GM13977 (cell line): ENCODE measurements at regions not wholly inside any gene's neighbourhood (a gene's known extent, or its start where the extent isn't known, plus 50 kb on each side); places are given as distances from the start of the nearest gene placed in this dataset.

Experiments
- DNase-seq: peaks from one replicate; pipeline ENCODE4 v3.0.0; 2012; ENCODE audit warnings: low spot score
- CTCF ChIP-seq: IDR thresholded peaks from 2 replicates; pipeline ENCODE4 v1.5.1; 2012; ENCODE audit warnings: mild to moderate bottlenecking, control low read depth; ENCODE audit not compliant: insufficient read depth; ENCODE audit errors: extremely low read depth, missing control alignments
- in situ Hi-C: fragments of 300-500 bp; cut with MboI; formaldehyde crosslinking; loops from one replicate; pipeline ENCODE4 v1.12.0; 2022; ENCODE audit warnings: low sequenced_read_pairs, low pct_unique_long_range_greater_than_20kb, mixed read lengths, inconsistent platforms; ENCODE audit not compliant: unreplicated experiment

- DNase-seq: no peak
- in situ Hi-C loops: no loop called here
- TF ChIP-seq CTCF: no peak
These were observed 175.3 kb downstream of the IGLL1 start for GRCh38 chr22:23404689-23405365.

- no peak for DNase-seq
- no peak for TF ChIP-seq CTCF
- in situ Hi-C loops: no loop called here
These were observed 176.1 kb downstream of the IGLL1 start for GRCh38 chr22:23403720-23404688.

- TF ChIP-seq CTCF: no peak
- no peak for DNase-seq
- in situ Hi-C loops: no loop called here
These were observed 176.9 kb downstream of the IGLL1 start for GRCh38 chr22:23403152-23403719.

- in situ Hi-C loops: no loop called here
- TF ChIP-seq CTCF: peak; percentile 67
- peak; percentile 87 for DNase-seq
These were observed 177.6 kb downstream of the IGLL1 start for GRCh38 chr22:23402275-23403151.

GRCh38 chr22:23401910-23402274 lies 178.2 kb downstream of the IGLL1 start:
- no peak for TF ChIP-seq CTCF
- no peak for DNase-seq
- in situ Hi-C loops: no loop called here
